ENCODE measurements at regions not wholly inside any gene's neighbourhood (a gene's known extent, or its start where the extent isn't known, plus 50 kb on each side); places are given as distances from the start of the nearest gene placed in this dataset.

DNA sequence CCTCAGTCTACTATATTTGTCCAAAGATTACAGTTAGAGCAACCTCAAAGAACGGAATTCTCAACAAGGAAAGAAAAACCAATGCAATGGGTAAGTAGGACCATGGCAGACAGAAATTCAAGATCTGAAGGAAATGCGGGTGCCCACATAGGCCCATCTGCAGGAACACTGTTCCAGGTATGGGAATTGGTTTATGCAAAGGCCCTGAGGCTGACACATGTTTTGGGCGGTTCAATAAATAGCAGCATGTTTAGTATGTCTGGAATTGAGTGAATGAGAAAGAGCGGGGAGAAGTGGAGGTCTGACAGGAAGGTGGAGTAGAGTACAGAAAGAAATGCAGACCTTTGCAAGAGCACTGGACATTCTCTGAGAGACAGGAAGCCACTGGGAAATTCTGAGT lies 164.7 kb upstream of the KLF12 start:
- Histone ChIP-seq H3K27ac (no peak overlapping the region), H3K9me3 (no peaks in the 10 kb centered on the region), H3K4me3 (no peak overlapping the region), H3K4me1 (no peaks in the 10 kb centered on the region), H3K27me3 (ENCODE audit: low read depth) (no peaks in the 10 kb centered on the region), H3K36me3 (no peaks in the 10 kb centered on the region)
- intact Hi-C loops (cut with DNase I), result no loop called here
- ATAC-seq, result no peak
- TF ChIP-seq, protein P1, sequence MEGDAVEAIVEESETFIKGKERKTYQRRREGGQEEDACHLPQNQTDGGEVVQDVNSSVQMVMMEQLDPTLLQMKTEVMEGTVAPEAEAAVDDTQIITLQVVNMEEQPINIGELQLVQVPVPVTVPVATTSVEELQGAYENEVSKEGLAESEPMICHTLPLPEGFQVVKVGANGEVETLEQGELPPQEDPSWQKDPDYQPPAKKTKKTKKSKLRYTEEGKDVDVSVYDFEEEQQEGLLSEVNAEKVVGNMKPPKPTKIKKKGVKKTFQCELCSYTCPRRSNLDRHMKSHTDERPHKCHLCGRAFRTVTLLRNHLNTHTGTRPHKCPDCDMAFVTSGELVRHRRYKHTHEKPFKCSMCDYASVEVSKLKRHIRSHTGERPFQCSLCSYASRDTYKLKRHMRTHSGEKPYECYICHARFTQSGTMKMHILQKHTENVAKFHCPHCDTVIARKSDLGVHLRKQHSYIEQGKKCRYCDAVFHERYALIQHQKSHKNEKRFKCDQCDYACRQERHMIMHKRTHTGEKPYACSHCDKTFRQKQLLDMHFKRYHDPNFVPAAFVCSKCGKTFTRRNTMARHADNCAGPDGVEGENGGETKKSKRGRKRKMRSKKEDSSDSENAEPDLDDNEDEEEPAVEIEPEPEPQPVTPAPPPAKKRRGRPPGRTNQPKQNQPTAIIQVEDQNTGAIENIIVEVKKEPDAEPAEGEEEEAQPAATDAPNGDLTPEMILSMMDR (IDR thresholded peaks at IDR 0.05), result no peak
- DNase-seq, result no peak

DNA sequence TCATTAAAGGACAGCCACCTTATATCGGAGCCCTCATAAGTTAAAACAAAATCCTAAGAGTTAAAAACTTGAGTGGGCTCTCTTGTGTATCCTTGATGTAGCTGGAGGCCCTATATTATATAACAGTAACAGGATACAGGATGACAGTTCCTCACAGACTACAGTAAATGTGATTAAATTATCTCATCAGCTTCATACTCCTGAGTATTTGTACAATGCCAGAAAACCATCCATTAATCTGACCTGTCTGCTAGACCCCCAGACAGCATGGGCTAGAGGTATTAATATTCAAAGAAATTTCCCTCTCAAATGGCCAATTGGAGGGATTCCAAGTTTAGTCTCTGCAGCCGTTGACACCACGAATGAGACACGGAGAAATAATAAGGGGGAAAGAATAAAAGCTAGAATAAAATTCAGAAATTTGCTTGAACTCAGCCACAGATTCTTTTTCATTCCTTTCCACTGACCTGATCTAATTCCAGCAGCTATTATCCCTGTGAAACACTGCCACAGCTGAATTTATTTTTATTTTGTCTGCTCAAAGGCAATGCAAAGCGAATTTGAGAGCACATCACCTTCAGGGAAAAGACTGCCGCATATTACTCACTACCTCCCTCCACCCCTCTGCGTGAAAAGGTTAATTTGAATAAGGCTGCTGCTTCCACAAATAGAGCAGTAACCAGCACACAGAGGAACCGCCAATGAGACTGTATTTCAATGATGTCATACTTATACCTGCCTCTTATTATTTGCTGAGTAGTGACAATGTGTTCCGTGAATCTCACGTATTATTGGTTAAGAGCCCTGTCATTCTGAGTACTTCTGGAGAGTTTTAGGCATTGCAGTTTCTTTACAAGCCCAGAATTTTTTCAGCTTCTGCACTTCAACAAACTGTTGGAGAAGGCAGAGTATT lies 155.9 kb upstream of the KLF12 start:
- Histone ChIP-seq H3K4me3 (no peak overlapping the region), H3K4me1 (peaks cover 23% of the 10 kb centered on the region), H3K36me3 (no peaks in the 10 kb centered on the region), H3K27ac (no peak overlapping the region), H3K9me3 (no peaks in the 10 kb centered on the region), H3K27me3 (ENCODE audit: low read depth) (no peaks in the 10 kb centered on the region)
- peak; percentile 80 to 81 for ATAC-seq
- intact Hi-C loops (cut with DNase I), result no loop called here
- no peak for DNase-seq
- TF ChIP-seq, protein P1 (IDR thresholded peaks at IDR 0.05), result no peak

DNA sequence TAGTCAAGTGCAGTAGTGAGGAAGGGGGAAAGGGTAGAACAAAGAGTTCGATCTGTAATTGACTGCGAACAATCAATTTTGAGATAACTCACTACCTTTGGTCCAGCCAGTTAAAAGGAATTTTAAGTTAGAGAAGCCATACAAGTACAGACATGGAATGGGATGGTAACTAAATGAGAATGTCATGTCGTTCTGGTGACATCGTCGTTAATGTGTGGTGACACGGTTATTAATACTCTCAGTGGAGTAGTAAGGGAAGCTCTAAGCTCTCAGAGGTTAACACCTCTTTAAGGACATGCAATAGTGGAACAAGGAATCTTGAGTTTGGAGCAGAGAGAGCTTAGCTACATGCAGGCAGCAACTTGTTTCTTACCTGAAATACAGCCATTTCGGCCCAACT lies 154.9 kb upstream of the KLF12 start:
- no peak overlapping the region for H3K27ac ChIP-seq
- H3K4me3 ChIP-seq, result no peak overlapping the region
- intact Hi-C loops (cut with DNase I), result no loop called here
- no peaks in the 10 kb centered on the region for H3K36me3 ChIP-seq
- peaks cover 23% of the 10 kb centered on the region for H3K4me1 ChIP-seq
- ATAC-seq, result no peak
- no peaks in the 10 kb centered on the region for H3K27me3 ChIP-seq (ENCODE audit: low read depth)
- no peak for DNase-seq
- no peaks in the 10 kb centered on the region for H3K9me3 ChIP-seq
- TF ChIP-seq, protein P1 (IDR thresholded peaks at IDR 0.05), result no peak

DNA sequence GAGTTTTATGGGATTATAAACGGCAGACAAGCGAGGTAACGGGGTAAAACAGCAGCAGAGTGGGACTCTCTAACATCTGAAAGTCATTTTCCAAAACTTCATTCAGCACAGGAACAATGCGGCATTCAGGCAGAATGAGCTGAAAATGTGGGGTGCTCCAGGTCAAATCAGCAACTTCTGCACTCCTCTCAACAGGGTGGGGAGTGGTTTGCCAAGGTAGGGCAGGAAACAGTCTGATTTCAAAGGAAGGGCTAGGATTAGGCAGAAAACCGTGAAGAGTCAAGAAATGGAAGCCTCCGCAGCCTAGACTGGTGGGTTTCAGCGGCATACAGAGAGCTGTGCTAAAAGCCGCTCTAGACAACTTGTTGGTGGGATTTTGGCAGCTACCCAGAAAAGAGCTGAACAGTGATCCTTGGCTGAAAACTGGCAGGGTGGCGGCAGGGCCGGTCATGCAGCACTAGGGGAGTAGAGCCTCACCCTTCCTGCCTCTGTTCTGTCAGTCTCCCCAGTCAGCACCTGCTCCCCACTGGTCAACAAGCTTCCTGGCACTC lies 154.2 kb upstream of the KLF12 start:
- TF ChIP-seq, protein P1 (IDR thresholded peaks at IDR 0.05), result no peak
- peaks cover 23% of the 10 kb centered on the region for H3K4me1 ChIP-seq
- no peak overlapping the region for H3K27ac ChIP-seq
- no peaks in the 10 kb centered on the region for H3K27me3 ChIP-seq (ENCODE audit: low read depth)
- peak overlapping the region; percentile 26 for H3K4me3 ChIP-seq
- no peak for DNase-seq
- H3K36me3 ChIP-seq, result no peaks in the 10 kb centered on the region
- H3K9me3 ChIP-seq, result no peaks in the 10 kb centered on the region
- intact Hi-C loops (cut with DNase I), result no loop called here
- peak; percentile 31 to 38 for ATAC-seq

DNA sequence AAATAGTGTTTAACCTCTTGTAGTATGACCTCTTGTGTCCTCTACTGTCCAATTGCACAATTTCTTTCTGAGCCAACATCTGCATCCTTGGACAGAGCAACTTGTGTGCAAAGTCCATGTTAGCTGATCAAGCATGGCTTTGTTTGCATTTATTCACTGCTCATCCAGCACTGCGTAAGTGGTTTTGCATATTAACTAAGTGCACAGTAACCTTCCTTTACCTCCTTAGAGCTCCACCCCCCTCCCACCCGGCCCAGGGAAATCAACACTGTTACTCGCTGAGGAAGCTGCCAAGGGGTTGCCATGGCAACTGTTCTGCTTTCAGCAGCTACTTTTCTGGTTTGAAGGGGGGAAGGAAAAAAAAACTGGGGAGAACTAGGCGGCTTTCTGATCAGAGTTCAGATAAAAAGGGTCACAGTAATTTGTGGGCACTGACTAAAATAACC lies 153.5 kb upstream of the KLF12 start:
- TF ChIP-seq, protein P1 (IDR thresholded peaks at IDR 0.05), result no peak
- no peaks in the 10 kb centered on the region for H3K27me3 ChIP-seq (ENCODE audit: low read depth)
- H3K9me3 ChIP-seq, result no peaks in the 10 kb centered on the region
- H3K4me1 ChIP-seq, result peaks cover 23% of the 10 kb centered on the region
- H3K36me3 ChIP-seq, result no peaks in the 10 kb centered on the region
- H3K4me3 ChIP-seq, result no peak overlapping the region
- DNase-seq (peak; percentile 85), ATAC-seq (peak; percentile 71 to 80)
- H3K27ac ChIP-seq, result no peak overlapping the region
- intact Hi-C loops (cut with DNase I), result no loop called here

Measured in lower lobe of right lung (tissue), 2 donors.